Activated T-cell treated with anti-CD3 and anti-CD28 coated beads for 24 hours (primary cell): ENCODE measurements at regions not wholly inside any gene's neighbourhood (a gene's known extent, or its start where the extent isn't known, plus 50 kb on each side); places are given as distances from the start of the nearest gene placed in this dataset.
"Not testable (repeated sequence)": the region's sequence is repeated elsewhere in the genome, so short reads cannot be mapped to it uniquely, and the experiment has no call there.

ENCODE experiments used
- DNase-seq: peaks from one replicate; pipeline ENCODE4 v3.0.0-alpha.2; 2020; ENCODE audit warnings: low read depth

GRCh38 chr11:37511425-37511933 is 913.4 kb upstream of the RAG2 start:
- DNase-seq, result no peak

GRCh38 chr11:37509506-37509905 is 911.5 kb upstream of the RAG2 start:
- DNase-seq, result no peak

GRCh38 chr11:37506531-37506930 is 908.5 kb upstream of the RAG2 start:
- no peak for DNase-seq

- DNase-seq, result no peak
These were observed 907.4 kb upstream of the RAG2 start for GRCh38 chr11:37505406-37505805.

GRCh38 chr11:37504921-37505320 is 906.9 kb upstream of the RAG2 start:
- no peak for DNase-seq

- no peak for DNase-seq
These were observed 906.1 kb upstream of the RAG2 start for GRCh38 chr11:37504060-37504611.

GRCh38 chr11:37503411-37504059 is 905.5 kb upstream of the RAG2 start:
- no peak for DNase-seq

GRCh38 chr11:37502202-37502601 is 904.2 kb upstream of the RAG2 start:
- no peak for DNase-seq

- DNase-seq, result no peak
These were observed 902.4 kb upstream of the RAG2 start for GRCh38 chr11:37500425-37500824.

- DNase-seq, result no peak
These were observed 899.3 kb upstream of the RAG2 start for GRCh38 chr11:37497326-37497725.

- DNase-seq, result no peak
These were observed 898.2 kb upstream of the RAG2 start for GRCh38 chr11:37496201-37496600.

- DNase-seq, result no peak
These were observed 886.3 kb upstream of the RAG2 start for GRCh38 chr11:37484298-37484697.

- no peak for DNase-seq
These were observed 885.7 kb upstream of the RAG2 start for GRCh38 chr11:37483761-37484160.

GRCh38 chr11:37474889-37475288 is 876.9 kb upstream of the RAG2 start:
- no peak for DNase-seq

- no peak for DNase-seq
These were observed 870.3 kb upstream of the RAG2 start for GRCh38 chr11:37468344-37468743.

GRCh38 chr11:37465221-37465620 is 867.2 kb upstream of the RAG2 start:
- DNase-seq, result no peak

- no peak for DNase-seq
These were observed 861.4 kb upstream of the RAG2 start for GRCh38 chr11:37459456-37459855.

- no peak for DNase-seq
These were observed 858.7 kb upstream of the RAG2 start for GRCh38 chr11:37456746-37457145.

- no peak for DNase-seq
These were observed 853.9 kb upstream of the RAG2 start for GRCh38 chr11:37451903-37452302.

- no peak for DNase-seq
These were observed 852.6 kb upstream of the RAG2 start for GRCh38 chr11:37450613-37451012.

- DNase-seq, result no peak
These were observed 851.1 kb upstream of the RAG2 start for GRCh38 chr11:37449146-37449545.

- no peak for DNase-seq
These were observed 844.5 kb upstream of the RAG2 start for GRCh38 chr11:37442576-37442975.

- not testable (repeated sequence) for DNase-seq
These were observed 833.7 kb upstream of the RAG2 start for GRCh38 chr11:37431633-37432230.
